Sigmoid colon (tissue), 3 donors: ENCODE measurements at regions not wholly inside any gene's neighbourhood (a gene's known extent, or its start where the extent isn't known, plus 50 kb on each side); places are given as distances from the start of the nearest gene placed in this dataset.

Source experiments
- CTCF ChIP-seq, 4 experiments: fragments of 450-650 bp in 3 of 4; fragments of 200-600 bp in 1 of 4; IDR thresholded peaks; one replicate each; pipeline ENCODE4 v1.5.1; 2016 to 2019; ENCODE audit warnings: antibody characterized with exemption in 4 of 4, mild to moderate bottlenecking in 3 of 4, moderate library complexity in 2 of 4
- POLR2A ChIP-seq, 2 donors: fragments of 450-650 bp; IDR thresholded peaks; one replicate each; pipeline ENCODE4 v1.6.1; 2016; ENCODE audit warnings: antibody characterized with exemption in 2 of 2, mild to moderate bottlenecking in 2 of 2, moderate library complexity in 2 of 2

GRCh38 chrX:113195949-113196348, 355.3 kb upstream of the AMOT start:
- TF ChIP-seq CTCF (IDR thresholded peaks at IDR 0.05) = no peak
- TF ChIP-seq POLR2A (IDR thresholded peaks at IDR 0.05) = no peak
